ENCODE measurements at regions not wholly inside any gene's neighbourhood (a gene's known extent, or its start where the extent isn't known, plus 50 kb on each side); places are given as distances from the start of the nearest gene placed in this dataset.

- H4K91ac ChIP-seq (ENCODE audit: insufficient read depth, low read depth, low read length) = no peak overlapping the region
- dilution Hi-C loops (cut with HindIII; ENCODE audit: low sequenced_read_pairs, unreplicated experiment) = no loop called here
- H3K27ac ChIP-seq (ENCODE audit: insufficient read depth, low read length) = no peak overlapping the region
- H3K4ac ChIP-seq (ENCODE audit: low read depth, low read length) = no peak overlapping the region
- no peak overlapping the region for H4K5ac ChIP-seq (ENCODE audit: low read depth, low read length)
- BruUV-seq (replicated peaks) = no TSS peak
- TF ChIP-seq MAFK (IDR thresholded peaks at IDR 0.05; ENCODE audit: low read depth, low read length) (no peak), CHD1 (IDR thresholded peaks at IDR 0.05; ENCODE audit: low read depth, low read length) (no peak), MAZ (IDR thresholded peaks at IDR 0.05; ENCODE audit: borderline replicate concordance, low read depth, low read length) (no peak), RCOR1 (IDR thresholded peaks at IDR 0.05; ENCODE audit: insufficient replicate concordance, low read length) (no peak), POLR2A (IDR thresholded peaks at IDR 0.05; ENCODE audit: low read depth, low read length) (no peak), USF2 (IDR thresholded peaks at IDR 0.05; ENCODE audit: low read depth, low read length) (no peak), MXI1 (IDR thresholded peaks at IDR 0.05; ENCODE audit: borderline replicate concordance, low read depth, low read length) (no peak), SMC3 (IDR thresholded peaks at IDR 0.05; ENCODE audit: low read depth, low read length) (no peak), RAD21 (IDR thresholded peaks at IDR 0.05; ENCODE audit: low read length) (no peak)
- intact Hi-C loops (cut with micrococcal nuclease) = no loop called here
- no peak overlapping the region for H3K56ac ChIP-seq (ENCODE audit: extremely low read depth, insufficient read depth, low read length)
- POLR2A ChIA-PET (ENCODE audit: unreplicated experiment) = no interaction called here
- H4K20me1 ChIP-seq (ENCODE audit: insufficient read depth, low read length) = no peaks in the 10 kb centered on the region
- ATAC-seq (ENCODE audit: low read depth) (no peak), DNase-seq (no peak)
- H3K14ac ChIP-seq (replicated peaks; ENCODE audit: low read depth, low read length) = no peak overlapping the region
- in situ Hi-C loops (cut with MboI; ENCODE audit: low sequenced_read_pairs) = no loop called here
- H2BK5ac ChIP-seq (ENCODE audit: low read depth, low read length, poor library complexity, severe bottlenecking) = no peak overlapping the region
- H3K79me1 ChIP-seq (ENCODE audit: low read depth in 1 of 2, low read length in 2 of 2) = no peaks in the 10 kb centered on the region
- H3K27me3 ChIP-seq (ENCODE audit: control insufficient read depth, insufficient read depth, low read length) = no peaks in the 10 kb centered on the region
- no peak overlapping the region for H2AK5ac ChIP-seq (ENCODE audit: low read depth, low read length)
- no peak overlapping the region for H2AK9ac ChIP-seq (replicated peaks; ENCODE audit: low read depth, low read length, poor library complexity)
- no peak overlapping the region for H2AFZ ChIP-seq (replicated peaks; ENCODE audit: low read length, poor library complexity)
- no peak overlapping the region for H2BK15ac ChIP-seq (ENCODE audit: low read depth, low read length)
- peaks cover 6% of the 10 kb centered on the region; the same call in 1 of the 2 replicates for H3K9me3 ChIP-seq (ENCODE audit: control insufficient read depth, insufficient read depth, low read length)
- H3K36me3 ChIP-seq (ENCODE audit: control insufficient read depth, insufficient read depth, low read length) = no peaks in the 10 kb centered on the region
- no CpG with 5 or more reads among the region's 2 CpGs for WGBS, 2 experiments (ENCODE audit: extremely low coverage in 2 of 2, insufficient read length in 1 of 2)
- no peaks in the 10 kb centered on the region for H3K4me1 ChIP-seq (ENCODE audit: control insufficient read depth, insufficient read depth, low read length)
- no peak overlapping the region for H3K9ac ChIP-seq (ENCODE audit: low read depth, low read length)
- no peak overlapping the region for H3K4me2 ChIP-seq (ENCODE audit: low read depth, low read length)
- no peak overlapping the region for H4K8ac ChIP-seq (ENCODE audit: low read depth in 2 of 2, low read length in 2 of 2)
- H2BK20ac ChIP-seq (ENCODE audit: low read depth, low read length) = no peak overlapping the region
- no peak overlapping the region for H3K18ac ChIP-seq (ENCODE audit: low read depth, low read length)
- H3K9me1 ChIP-seq (ENCODE audit: insufficient read depth, low read length) = no peaks in the 10 kb centered on the region
- no peak overlapping the region for H3K23ac ChIP-seq (ENCODE audit: low read depth, low read length)
- H3K4me3 ChIP-seq (ENCODE audit: insufficient read depth, low read depth, low read length) = no peak overlapping the region
- H2BK120ac ChIP-seq (ENCODE audit: low read depth, low read length) = no peak overlapping the region
- CTCF ChIA-PET = no interaction called here
These were observed 458.5 kb upstream of the ARRDC4 start for GRCh38 chr15:97502038-97502437.

Measured in IMR-90 (cell line).